Esophagus (tissue), 2 donors: ENCODE measurements at regions not wholly inside any gene's neighbourhood (a gene's known extent, or its start where the extent isn't known, plus 50 kb on each side); places are given as distances from the start of the nearest gene placed in this dataset.

Source experiments
- H3K27ac ChIP-seq, 2 donors: one replicate each; pipeline ENCODE4 v1.5.1; 2013; ENCODE audit warnings: low read depth in 2 of 2, mild to moderate bottlenecking in 2 of 2, inconsistent platforms in 1 of 2, low read length in 1 of 2, moderate library complexity in 1 of 2
- H3K27me3 ChIP-seq, 2 donors: one replicate each; pipeline ENCODE4 v1.6.1; 2013; ENCODE audit warnings: low read length in 2 of 2, control low read depth in 1 of 2, mild to moderate bottlenecking in 1 of 2; ENCODE audit not compliant: insufficient read depth in 2 of 2, control insufficient read depth in 1 of 2
- H3K36me3 ChIP-seq, 2 donors: one replicate each; pipeline ENCODE4 v1.6.1; 2013; ENCODE audit warnings: low read length in 1 of 2; ENCODE audit not compliant: control insufficient read depth in 2 of 2, insufficient read depth in 2 of 2
- H3K4me1 ChIP-seq, 2 donors: one replicate each; pipeline ENCODE4 v1.6.1; 2013; ENCODE audit warnings: low read length in 1 of 2; ENCODE audit not compliant: control insufficient read depth in 2 of 2, insufficient read depth in 2 of 2
- H3K4me3 ChIP-seq, 2 donors: one replicate each; pipeline ENCODE4 v1.5.1; 2013; ENCODE audit warnings: low read length in 2 of 2, mild to moderate bottlenecking in 2 of 2, low read depth in 1 of 2, moderate library complexity in 1 of 2
- H3K9me3 ChIP-seq, 2 donors: one replicate each; pipeline ENCODE4 v1.6.1; 2013; ENCODE audit warnings: mild to moderate bottlenecking in 2 of 2, low read depth in 1 of 2, low read length in 1 of 2, moderate library complexity in 1 of 2; ENCODE audit not compliant: control insufficient read depth in 2 of 2, insufficient read depth in 1 of 2
- WGBS, 2 donors: extraction: QIAGEN DNeasy Blood & Tissue Kit; methylation state at CpG; one replicate each; pipeline ENCODE4 v1.1.7; 2013; 5-methylcytosine and 5-hydroxymethylcytosine counted together
- donor health status: healthy with polysubstance abuse.
- donor health status: Bipolar disorder and iron deficiency.

DNA sequence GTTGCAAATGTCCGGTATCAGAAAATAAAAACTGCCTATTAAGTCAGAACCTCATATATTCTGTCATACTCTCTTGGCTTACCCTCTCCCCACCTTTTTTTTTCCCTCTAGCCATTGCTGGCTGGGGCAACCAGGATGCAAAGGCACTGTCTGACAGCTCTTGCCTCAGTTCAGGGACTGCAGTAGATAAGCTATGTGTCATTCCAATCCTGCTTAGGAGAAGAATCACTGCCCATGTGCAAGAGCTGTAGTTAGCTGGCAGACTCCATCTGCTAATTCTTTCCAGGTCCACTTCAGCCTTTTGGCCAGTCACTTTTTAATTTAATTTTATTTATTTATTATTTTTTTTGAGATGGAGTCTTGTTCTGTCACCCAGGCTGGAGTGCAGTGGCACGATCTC lies 895.6 kb upstream of the SLC10A2 start:
- no peak overlapping the region for H3K4me3 ChIP-seq
- 94 to 96% methylated on average over 2 of the region's 2 CpGs for WGBS, 2 donors
- no peaks in the 10 kb centered on the region for H3K27me3 ChIP-seq
- no peak overlapping the region for H3K27ac ChIP-seq
- no peaks in the 10 kb centered on the region for H3K9me3 ChIP-seq
- no peaks in the 10 kb centered on the region for H3K4me1 ChIP-seq
- H3K36me3 ChIP-seq: no peaks in the 10 kb centered on the region

DNA sequence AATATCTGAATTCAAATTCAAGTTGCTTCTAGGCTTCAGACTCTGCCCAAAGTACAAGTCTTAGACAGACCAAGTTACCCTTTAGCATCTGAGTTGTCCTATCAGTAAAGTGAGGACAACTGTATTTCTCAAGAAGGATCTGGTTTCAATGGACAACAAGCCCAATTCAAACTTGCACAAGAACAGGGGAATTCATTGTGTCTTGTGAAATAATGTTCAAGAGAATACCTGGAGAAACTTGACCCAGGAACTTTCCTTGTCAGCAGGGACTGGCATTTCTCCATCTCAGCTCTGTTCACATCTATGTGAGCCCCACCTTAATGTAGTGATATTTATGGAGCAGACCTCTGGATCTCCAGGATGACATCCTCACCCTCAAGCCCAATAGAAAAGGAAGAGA lies 894.9 kb upstream of the SLC10A2 start:
- Histone ChIP-seq H3K27ac (no peak overlapping the region), H3K4me3 (no peak overlapping the region), H3K27me3 (no peaks in the 10 kb centered on the region), H3K4me1 (no peaks in the 10 kb centered on the region), H3K9me3 (no peaks in the 10 kb centered on the region), H3K36me3 (no peaks in the 10 kb centered on the region)

DNA sequence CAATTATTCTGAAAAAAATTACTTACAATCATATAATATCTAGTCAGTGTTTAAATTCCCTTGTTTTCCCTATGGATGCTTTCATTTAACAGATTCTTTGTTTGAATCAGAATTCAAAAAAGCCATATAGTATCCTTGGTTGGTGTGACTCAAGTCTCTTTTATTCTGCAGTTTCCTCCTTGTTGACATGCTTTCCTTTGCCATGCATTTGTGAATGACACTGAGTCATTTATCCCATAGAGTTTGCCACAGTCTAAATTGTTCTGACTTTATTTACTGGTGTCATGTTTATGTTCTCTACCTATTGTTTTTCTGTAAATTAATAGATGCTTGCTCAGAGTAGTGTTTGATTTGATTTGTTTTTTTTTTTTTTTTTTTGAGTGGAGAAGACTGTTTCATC lies 893.8 kb upstream of the SLC10A2 start:
- Histone ChIP-seq H3K4me1 (no peaks in the 10 kb centered on the region), H3K27ac (no peak overlapping the region), H3K4me3 (no peak overlapping the region), H3K36me3 (no peaks in the 10 kb centered on the region), H3K27me3 (no peaks in the 10 kb centered on the region), H3K9me3 (no peaks in the 10 kb centered on the region)

DNA sequence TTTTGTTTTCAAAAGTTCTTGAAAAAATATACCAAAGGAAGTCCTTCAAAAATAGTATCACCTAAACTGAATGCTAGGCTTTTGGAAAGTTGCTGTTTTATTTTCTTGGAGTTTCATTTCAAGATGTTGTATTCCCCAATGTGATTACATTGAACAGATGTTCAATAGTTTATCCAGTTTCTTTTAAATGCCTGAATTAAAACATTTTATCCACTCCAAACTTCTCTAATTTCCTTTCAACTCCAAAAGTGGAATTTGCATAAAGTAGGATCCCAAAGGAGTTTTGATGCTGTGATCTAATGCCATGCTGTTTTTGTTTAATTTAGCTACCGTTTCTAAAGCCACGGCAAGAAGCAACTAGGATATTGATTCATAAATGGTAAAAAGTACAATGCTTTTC lies 892.5 kb upstream of the SLC10A2 start:
- WGBS, 2 donors: 48 to 56% methylated on average over 2 of the region's 2 CpGs
- no peak overlapping the region for H3K27ac ChIP-seq
- H3K4me3 ChIP-seq: no peak overlapping the region
- H3K4me1 ChIP-seq: no peaks in the 10 kb centered on the region
- H3K27me3 ChIP-seq: no peaks in the 10 kb centered on the region
- H3K9me3 ChIP-seq: no peaks in the 10 kb centered on the region
- H3K36me3 ChIP-seq: no peaks in the 10 kb centered on the region

GRCh38 chr13:103957939-103958338 lies 891.7 kb upstream of the SLC10A2 start:
- Histone ChIP-seq H3K27me3 (no peaks in the 10 kb centered on the region), H3K27ac (no peak overlapping the region), H3K4me1 (no peaks in the 10 kb centered on the region), H3K36me3 (no peaks in the 10 kb centered on the region), H3K4me3 (no peak overlapping the region), H3K9me3 (no peaks in the 10 kb centered on the region)

DNA sequence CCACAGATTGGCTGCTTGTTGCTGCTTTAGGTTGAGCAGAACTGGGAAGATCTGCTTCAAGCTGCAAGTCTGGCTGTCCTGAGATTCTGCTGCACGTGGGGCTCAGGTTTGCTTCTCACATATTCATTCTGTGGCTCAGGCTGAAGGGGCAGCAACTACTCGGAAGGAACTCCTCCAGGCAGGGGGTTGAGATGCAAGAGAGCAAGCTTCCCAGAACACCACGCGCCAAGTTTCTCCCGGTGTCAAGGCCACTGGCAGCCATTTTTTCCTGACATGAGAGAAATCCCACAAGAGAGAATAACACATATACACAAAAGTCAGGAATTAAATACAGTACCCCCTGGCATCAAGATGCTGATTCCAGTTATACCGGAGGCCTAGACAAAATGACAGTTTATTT lies 887.6 kb upstream of the SLC10A2 start:
- Histone ChIP-seq H3K9me3 (no peaks in the 10 kb centered on the region), H3K4me1 (no peaks in the 10 kb centered on the region), H3K27ac (no peak overlapping the region), H3K36me3 (no peaks in the 10 kb centered on the region), H3K27me3 (no peaks in the 10 kb centered on the region), H3K4me3 (no peak overlapping the region)
- 80 to 87% methylated on average over 6 of the region's 6 CpGs for WGBS, 2 donors

- H3K36me3 ChIP-seq: no peaks in the 10 kb centered on the region
- H3K27me3 ChIP-seq: no peaks in the 10 kb centered on the region
- WGBS, 2 donors: 43 to 48% methylated on average over 1 of the region's 1 CpG
- no peak overlapping the region for H3K27ac ChIP-seq
- no peaks in the 10 kb centered on the region for H3K4me1 ChIP-seq
- H3K9me3 ChIP-seq: no peaks in the 10 kb centered on the region
- H3K4me3 ChIP-seq: no peak overlapping the region
These were observed 886.0 kb upstream of the SLC10A2 start for GRCh38 chr13:103952183-103952582.

DNA sequence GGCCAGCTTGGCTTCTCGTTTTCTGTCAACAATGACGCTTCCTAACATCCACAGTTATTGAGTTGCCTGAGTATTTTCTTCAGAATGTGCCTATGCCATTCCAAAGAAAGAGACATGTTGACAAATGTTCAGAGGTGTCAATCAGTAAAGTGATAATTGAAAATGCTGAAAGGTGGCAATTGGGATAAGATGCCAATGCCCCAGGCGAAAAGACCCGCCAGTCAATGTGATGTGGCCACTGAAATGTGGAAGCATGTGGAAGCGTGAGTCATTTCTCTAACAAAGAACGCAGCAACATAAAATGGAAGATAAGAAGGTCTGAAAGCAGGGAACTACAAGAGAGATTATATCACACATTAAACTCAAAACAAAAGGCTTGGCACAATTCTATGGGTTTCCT lies 882.2 kb upstream of the SLC10A2 start:
- no peaks in the 10 kb centered on the region for H3K9me3 ChIP-seq
- no peak overlapping the region for H3K27ac ChIP-seq
- no peaks in the 10 kb centered on the region for H3K36me3 ChIP-seq
- H3K4me3 ChIP-seq: no peak overlapping the region
- no peaks in the 10 kb centered on the region for H3K27me3 ChIP-seq
- WGBS, 2 donors: 80 to 82% methylated on average over 6 of the region's 6 CpGs
- H3K4me1 ChIP-seq: no peaks in the 10 kb centered on the region

- Histone ChIP-seq H3K4me1 (no peaks in the 10 kb centered on the region), H3K27me3 (no peaks in the 10 kb centered on the region), H3K27ac (no peak overlapping the region), H3K9me3 (no peaks in the 10 kb centered on the region), H3K4me3 (no peak overlapping the region), H3K36me3 (no peaks in the 10 kb centered on the region)
These were observed 879.6 kb upstream of the SLC10A2 start for GRCh38 chr13:103945836-103946235.

DNA sequence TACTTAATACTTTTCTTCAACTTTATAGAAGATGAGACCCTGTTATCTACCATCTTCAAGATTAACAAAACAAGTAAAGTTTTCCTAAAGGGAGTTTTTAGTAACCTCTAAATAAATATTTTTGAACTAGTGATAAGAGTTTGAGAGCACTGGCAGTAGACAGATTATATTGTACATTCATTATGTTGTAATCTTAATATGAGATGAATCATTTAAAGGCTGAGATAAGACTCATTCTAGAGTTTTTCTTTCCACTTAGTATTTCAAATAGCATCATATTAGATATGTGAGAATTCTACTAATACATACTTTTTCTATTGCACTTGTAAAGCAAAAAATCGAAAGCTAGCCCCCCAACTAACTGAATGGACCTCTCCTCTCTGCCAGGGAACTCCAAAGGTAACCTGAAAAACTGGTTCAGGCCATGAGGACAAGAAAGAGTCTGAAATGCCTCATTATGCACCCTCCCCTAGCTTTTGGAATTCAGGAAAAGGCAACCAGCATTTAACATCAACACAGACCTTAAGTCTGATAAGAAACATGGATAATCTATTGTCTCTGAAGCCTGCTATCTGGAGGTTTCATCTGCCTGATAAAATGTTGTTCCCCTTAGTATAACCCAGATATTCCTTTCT lies 875.4 kb upstream of the SLC10A2 start:
- WGBS, 2 donors: 41 to 42% methylated on average over 1 of the region's 1 CpG
- H3K9me3 ChIP-seq: no peaks in the 10 kb centered on the region
- no peak overlapping the region for H3K27ac ChIP-seq
- no peak overlapping the region for H3K4me3 ChIP-seq
- no peaks in the 10 kb centered on the region for H3K36me3 ChIP-seq
- H3K27me3 ChIP-seq: no peaks in the 10 kb centered on the region
- no peaks in the 10 kb centered on the region for H3K4me1 ChIP-seq
